Epithelial cell of esophagus (primary cell): ENCODE measurements at regions not wholly inside any gene's neighbourhood (a gene's known extent, or its start where the extent isn't known, plus 50 kb on each side); places are given as distances from the start of the nearest gene placed in this dataset.

Experiments used
- DNase-seq: peaks from one replicate; pipeline ENCODE4 v3.0.0; 2010; ENCODE audit warnings: low read depth
- H3K4me3 ChIP-seq: 2 replicates; pipeline ENCODE4 v1.5.1; 2011; ENCODE audit warnings: mild to moderate bottlenecking, low read length, control low read depth
- CTCF ChIP-seq: IDR thresholded peaks from 2 replicates; pipeline ENCODE4 v1.5.1; 2011; ENCODE audit warnings: low read depth, mild to moderate bottlenecking, low read length, control low read depth, inconsistent platforms; ENCODE audit not compliant: insufficient read depth; ENCODE audit errors: missing control alignments

- H3K4me3 ChIP-seq = no peak overlapping the region
- DNase-seq = no peak
- TF ChIP-seq CTCF = no peak
Observed at GRCh38 chr16:25311039-25311438, 53.4 kb upstream of the ZKSCAN2 start.
